GM21381 (cell line): ENCODE measurements at regions not wholly inside any gene's neighbourhood (a gene's known extent, or its start where the extent isn't known, plus 50 kb on each side); places are given as distances from the start of the nearest gene placed in this dataset.

Source experiments
- ATAC-seq: cut with Tn5 transposase; IDR thresholded peaks from one replicate; pipeline ENCODE4 v1.9.1; 2021; ENCODE audit warnings: mild to moderate bottlenecking, moderate library complexity; ENCODE audit not compliant: unreplicated experiment

DNA sequence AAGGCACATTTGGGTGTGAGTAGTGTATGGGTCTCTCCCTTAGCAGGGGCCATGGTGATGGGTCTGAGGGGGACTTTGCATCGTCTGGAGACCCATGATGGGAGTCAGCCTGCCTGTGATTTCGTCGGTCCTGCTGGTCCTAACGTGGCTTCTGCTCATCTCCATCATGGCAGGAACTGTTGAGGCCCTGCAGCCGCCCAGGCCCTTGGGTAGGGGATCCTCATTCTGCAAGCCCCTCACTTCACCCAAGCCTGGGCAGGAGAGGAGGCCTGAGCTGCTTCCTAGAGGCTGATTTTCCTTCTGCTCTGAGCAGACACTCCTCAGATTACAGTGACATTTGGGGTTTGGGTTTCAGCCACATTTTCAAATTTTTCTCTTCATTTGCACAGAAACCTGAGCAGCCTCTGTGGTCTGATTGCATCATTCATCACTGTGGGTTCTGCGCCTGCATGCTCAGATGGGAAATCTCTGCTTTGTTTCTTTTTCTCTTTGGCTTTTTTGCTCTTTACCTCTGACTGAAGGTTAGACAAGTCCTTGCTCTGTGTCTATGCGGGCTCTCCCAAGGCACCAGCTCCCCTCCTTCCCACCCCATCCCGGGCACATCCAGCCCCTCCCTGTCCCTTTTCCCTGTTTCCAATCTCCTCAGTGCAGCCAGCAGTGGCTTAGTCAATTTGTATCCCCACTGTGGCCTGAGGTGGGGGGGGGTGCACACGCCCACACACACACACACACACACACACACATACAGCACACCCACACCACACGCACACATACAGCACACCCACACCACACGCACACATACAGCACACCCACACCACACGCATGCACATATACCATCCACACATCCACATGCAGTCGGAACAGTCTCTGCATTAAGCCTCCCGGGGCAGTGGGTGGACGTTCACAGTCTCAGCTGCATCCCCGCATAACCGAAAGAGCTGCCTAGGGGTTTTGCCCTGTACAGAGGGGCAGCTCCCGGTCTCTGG lies 305.4 kb upstream of the HS6ST1 start:
- ATAC-seq: peak; percentile 82

DNA sequence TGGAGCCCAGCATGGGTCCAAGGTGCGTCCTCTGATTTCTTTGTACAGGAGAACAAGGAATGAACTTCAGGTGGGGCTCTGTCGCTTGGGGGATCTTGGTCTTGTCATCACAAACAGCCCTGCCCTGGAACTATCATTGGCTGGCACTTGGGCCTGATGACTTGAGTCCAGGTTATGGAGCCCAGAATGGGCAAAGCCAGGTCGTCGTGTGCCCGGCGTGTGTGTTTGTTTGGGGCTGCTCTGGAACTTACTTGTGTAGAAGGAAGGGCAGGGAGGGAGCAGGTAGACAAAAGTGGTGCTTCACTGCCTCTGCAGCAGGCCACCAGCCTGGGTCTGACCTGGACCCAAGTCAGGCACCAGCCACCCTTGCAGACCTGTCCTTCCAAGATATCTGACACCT lies 306.3 kb upstream of the HS6ST1 start:
- no peak for ATAC-seq

DNA sequence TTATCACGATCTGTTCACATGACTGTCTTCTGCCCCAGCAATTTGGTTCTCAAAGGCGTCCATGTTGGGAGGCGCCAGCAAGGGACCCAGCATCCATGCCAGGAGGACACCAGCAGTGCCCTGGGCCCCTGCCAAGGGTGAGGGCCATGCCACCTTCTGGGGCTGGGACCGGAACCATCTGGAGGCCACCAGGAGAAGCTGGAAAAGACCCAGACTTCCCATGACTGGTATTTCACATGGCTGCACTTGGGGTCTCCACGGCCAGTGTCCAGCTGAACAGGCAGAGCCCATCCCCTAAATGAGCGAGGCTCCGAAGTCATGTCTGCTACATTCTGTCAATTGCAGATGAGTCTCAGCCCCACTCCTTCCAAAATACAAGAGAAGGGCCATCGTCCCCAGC lies 306.8 kb upstream of the HS6ST1 start:
- ATAC-seq: no peak

- ATAC-seq: no peak
These were observed 307.5 kb upstream of the HS6ST1 start for GRCh38 chr2:128625963-128626759.

DNA sequence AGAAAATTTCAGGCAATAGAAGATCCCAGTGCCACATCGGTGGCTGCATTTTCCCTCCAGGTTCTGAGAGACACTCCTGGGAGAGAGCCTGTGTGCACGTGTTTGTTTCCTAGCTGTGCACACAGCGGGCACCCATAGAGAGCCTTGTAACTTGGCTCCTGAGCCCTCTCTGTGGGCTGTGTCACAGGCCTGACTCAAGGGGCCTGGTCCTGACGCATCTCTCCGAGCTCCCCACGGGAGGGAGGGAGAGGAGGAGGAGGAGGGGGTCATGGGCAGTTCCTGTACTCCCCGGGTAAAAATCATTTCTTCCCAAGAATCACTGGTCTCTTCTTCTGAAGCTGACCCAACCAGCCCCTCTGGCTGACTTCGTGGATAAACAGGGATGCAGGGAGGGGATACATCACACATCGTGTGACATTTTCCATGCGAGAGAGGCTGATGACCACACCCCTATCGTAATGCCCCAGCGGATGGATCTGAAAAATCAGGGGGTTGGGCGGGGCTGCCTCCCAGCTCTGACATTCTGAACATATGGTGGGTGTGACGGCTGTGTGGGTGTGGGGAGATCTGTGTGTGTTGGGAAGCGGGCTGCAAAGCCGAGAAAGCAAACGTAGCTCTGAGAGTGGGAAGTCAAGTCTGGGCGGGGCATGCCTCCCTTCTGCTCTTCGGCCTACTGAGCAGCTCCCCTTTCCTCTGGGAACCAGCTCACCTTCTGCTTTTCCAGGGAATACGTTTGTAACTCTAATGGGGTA lies 308.3 kb upstream of the HS6ST1 start:
- ATAC-seq: no peak

GRCh38 chr2:128628206-128628605 lies 309.5 kb upstream of the HS6ST1 start:
- ATAC-seq: no peak

- no peak for ATAC-seq
These were observed 310.3 kb upstream of the HS6ST1 start for GRCh38 chr2:128628996-128629395.

DNA sequence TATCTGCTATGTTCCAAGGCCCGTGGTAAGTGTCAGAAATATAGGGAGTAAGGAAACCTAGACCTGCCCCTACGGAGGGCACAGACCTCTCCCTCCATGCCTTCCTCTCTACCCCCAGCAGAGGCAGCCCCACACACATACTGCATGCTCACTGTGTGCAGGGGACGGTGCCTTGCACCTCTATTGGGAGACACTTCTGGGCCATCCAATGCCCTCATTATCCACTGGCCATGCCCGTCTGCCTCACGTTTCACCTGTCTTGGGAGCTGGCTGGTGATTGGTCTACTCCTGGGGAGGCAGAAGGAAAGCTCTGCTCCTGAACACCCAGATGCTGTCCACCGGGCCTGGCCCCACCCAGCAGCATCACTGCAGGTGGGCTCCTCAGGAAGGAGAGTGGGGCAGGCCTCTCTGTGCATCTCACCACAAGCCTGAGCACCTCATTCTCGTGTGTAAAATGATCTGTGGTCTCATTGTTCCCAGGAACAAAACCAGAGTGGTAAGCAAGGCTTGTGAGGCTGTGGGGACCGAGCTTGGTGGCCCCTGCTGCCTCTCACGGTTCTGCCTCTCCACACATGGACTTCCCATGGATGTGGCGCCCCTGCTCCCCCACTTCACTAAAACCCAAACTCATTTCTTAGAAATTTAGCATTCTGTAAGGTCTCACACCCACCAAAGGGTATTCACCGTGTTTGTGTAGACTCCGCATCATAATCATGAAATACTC lies 312.5 kb upstream of the HS6ST1 start:
- no peak for ATAC-seq

- no peak for ATAC-seq
These were observed 313.2 kb upstream of the HS6ST1 start for GRCh38 chr2:128631698-128632500.

DNA sequence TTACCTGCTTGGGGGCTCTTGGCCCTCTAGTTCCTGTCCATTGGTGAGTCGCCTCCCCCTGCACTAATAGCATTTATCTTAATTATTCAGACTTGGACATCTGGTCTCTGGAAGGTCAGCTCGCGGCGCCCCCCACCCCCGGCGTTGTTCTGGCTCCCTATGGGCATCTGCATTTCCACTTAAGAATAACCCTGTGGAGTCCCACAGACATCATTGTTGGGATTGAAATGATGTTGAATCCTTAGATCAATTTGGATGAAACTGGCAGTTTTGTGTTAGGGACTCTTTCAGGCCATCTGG lies 313.8 kb upstream of the HS6ST1 start:
- ATAC-seq: no peak

GRCh38 chr2:128633501-128633900 lies 314.8 kb upstream of the HS6ST1 start:
- ATAC-seq: no peak

- ATAC-seq: no peak
These were observed 316.8 kb upstream of the HS6ST1 start for GRCh38 chr2:128635361-128635900.

GRCh38 chr2:128636802-128637147 lies 318.1 kb upstream of the HS6ST1 start:
- no peak for ATAC-seq

DNA sequence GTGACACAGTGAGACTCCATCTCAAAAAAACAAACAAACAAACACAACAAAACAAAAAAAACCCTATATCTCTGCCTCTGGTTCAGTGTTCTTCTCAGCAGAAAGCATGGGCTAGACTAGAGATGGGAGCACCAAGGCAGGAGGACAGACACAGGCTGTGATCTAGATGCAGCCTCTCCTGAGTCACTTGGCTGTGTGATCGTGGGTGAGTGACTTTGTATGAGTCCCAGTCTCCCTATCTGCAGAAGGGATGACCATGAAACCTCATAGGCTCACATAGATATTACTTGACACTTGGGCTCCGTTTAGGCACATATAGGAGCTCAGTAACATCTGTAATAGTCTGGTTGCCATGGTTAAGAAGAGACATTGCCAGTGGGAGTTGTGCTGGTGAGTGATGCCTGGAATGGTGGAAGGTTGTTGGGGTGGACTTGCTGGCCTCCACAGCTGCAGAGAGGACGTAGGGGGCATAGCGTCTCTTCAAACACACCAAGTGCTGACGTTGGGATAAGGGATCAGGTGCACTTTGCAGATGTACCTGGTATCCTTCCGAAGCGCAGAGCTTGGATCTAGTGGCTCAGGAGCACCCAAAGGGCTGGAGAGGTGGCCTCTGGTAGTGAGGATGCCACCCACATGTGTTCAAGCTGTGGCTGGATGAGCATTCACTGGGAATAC lies 318.9 kb upstream of the HS6ST1 start:
- no peak for ATAC-seq

GRCh38 chr2:128638341-128639119 lies 319.9 kb upstream of the HS6ST1 start:
- no peak for ATAC-seq

GRCh38 chr2:128639120-128639477 lies 320.4 kb upstream of the HS6ST1 start:
- ATAC-seq: no peak

DNA sequence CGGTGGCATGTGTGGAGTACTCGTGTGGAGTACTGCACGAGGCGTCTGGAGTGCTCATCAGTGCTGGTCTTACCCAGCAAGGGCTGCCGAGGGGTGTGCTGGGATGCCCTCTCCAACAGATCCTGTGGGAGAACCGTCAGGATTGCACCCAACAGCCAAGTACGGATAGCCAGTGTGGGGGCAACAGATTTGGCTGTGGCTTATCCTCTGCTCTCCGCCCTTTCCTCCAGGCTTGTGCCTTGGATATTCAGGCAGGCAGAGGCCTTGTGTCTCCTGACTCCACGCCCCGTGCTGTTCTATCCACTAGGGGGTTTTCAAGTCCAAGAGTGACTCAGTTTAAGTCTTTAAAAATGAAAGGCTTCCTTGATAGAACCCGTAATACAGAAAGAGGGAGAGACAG lies 321.0 kb upstream of the HS6ST1 start:
- ATAC-seq: no peak

DNA sequence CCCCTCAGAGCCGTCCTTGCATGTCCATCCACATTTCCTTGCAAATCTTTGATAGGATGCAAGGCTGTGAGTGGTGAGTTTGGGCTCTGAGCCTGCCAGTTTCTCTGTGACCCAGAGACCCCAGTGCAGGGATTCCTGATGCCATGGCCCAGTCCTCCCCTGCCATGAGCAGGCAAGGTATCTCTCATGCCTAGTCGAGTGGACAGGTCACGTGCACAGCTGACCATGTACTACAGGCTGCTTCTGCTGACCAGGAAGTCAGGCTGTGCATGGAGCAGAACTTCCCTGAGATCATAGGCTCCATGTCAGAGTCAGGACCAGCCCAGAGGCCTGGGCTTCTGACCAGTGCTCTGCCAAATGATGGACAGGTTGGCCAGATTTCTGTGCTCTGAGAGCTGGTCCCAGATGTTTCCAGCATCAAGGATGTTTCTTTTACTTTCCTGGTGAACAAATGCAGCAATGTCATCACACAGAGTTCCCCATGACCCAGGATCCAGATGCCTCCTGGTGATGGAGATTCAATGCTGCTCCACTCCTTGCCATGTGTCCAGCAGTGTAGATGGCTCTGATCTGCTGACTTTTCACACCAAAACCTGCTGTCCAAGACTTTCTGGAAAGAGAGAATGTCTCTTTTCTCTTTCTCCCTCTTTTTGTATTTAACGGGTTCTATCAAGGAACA lies 321.6 kb upstream of the HS6ST1 start:
- ATAC-seq: no peak
